ENCODE measurements at regions not wholly inside any gene's neighbourhood (a gene's known extent, or its start where the extent isn't known, plus 50 kb on each side); places are given as distances from the start of the nearest gene placed in this dataset.
A peak's percentile ranks its signal among the peaks of the same experiment; 100 is the strongest.
"Not testable (repeated sequence)": the region's sequence is repeated elsewhere in the genome, so short reads cannot be mapped to it uniquely, and the experiment has no call there.

DNA sequence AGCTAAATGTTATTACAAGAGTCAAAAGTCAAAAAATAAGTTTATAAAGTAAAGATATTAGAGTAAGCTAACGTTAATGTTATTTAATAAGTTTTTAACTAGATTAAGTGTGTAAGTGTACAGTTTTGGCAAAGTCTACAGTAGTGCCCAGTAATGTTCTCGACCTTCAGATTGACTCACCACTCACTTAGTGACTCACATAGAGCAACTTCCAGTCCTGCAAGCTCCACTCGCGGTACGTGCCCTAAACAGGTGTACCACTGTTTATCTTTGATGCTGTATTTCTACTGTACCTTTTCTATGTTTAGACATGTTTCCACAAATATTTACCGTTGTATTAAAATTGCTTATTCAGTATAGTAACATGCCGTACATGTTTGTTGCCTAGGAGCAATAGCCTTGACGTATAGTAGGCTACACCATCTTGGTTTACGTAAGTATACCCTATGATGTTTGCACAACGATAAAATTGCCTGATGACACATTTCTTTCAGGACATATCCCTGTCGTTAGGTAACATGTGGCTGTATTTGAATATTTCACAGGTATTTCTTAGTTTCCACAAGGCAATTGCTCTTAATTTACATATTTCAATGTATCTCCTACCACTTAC, 1641.9 kb upstream of the PIK3C3 start:
- no peak for DNase-seq

GRCh38 chr18:40307627-40308026, 1647.4 kb upstream of the PIK3C3 start:
- DNase-seq: no peak

GRCh38 chr18:40296717-40297413, 1658.2 kb upstream of the PIK3C3 start:
- no peak for DNase-seq

- peak in 1 of 2 experiments; percentile 25 for DNase-seq
Observed at GRCh38 chr18:40292985-40293710, 1661.9 kb upstream of the PIK3C3 start.

- DNase-seq: no peak
Observed at GRCh38 chr18:40283560-40283959, 1671.5 kb upstream of the PIK3C3 start.

DNA sequence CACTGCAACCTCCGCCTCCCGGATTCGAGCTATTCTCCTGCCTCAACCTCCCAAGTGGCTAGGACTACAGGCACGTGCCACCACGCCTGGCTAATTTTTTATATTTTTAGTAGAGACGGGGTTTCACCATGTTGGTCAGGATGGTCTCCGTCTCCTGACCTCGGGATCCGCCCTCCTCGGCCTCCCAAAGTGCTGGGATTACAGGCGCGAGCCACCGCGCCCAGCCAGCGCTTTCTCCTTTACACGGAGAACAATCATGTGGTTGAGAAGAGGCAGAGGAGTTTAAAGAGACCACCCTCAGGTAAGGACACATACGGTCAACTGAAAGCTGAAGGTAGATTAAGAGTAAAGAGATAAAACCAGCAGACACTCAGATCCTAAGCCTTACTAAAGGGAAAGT, 1673.7 kb upstream of the PIK3C3 start:
- not testable (repeated sequence) for DNase-seq

DNA sequence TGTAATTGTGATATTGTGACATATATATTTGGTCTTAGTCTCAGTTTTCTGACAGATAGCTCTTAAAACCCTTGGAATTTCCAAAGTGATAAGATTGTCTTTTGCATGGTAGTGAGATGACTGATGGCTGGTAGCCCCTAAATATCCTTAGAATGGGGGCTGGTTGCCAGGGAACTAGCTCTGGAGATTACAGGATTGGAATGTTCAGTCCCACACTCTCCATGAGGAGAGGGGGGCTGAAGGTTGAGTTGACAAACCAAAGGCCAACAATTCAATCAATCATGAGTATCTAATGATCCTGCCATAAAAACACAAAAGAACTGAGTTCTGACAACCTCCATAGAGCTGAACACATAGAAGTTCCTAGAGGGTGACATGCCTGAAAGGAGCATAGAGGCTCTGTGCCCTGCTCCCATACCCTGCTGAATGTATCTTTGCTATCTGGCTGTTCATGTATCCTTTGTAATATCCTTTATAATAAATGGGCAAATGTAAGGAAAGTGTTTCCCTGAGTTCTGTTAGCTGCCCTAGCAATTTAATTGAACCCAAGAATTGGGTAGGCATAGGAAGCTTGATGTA, 1680.3 kb upstream of the PIK3C3 start:
- DNase-seq: no peak

- DNase-seq: no peak
Observed at GRCh38 chr18:40272630-40273231, 1682.3 kb upstream of the PIK3C3 start.

DNA sequence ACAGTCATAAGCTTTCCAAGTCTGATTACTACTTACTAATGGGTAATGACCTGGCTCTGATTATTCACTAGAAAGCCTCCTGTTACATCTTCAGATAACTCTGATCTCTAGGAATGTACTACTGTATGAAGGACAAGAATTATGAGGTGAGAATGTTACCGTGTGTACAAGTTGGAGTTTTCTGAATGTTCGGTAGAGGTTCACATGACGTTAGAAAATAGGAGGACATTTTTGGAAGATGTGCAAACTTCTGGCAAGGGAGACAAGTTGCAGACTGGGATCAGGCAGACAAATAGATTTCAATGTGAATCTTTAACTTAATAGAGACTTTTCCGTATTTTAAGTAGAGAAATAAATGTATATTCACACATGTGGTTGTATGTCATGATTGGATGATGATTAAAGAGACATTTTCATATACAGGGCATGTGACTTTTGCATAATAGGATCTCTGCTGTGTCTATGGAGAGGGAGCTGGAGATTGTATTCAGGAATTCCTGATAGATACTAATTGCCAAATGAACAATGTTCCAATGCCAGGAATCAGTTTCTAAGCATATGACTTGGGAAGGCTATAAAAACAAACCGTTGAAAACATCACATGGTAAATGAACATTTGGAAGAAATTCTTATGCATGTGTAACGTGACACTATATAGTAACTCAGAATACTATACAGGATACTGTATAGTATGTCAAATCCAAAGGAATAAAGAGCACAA, 1695.8 kb upstream of the PIK3C3 start:
- no peak for DNase-seq

GRCh38 chr18:40258311-40258710, 1696.7 kb upstream of the PIK3C3 start:
- no peak for DNase-seq

DNA sequence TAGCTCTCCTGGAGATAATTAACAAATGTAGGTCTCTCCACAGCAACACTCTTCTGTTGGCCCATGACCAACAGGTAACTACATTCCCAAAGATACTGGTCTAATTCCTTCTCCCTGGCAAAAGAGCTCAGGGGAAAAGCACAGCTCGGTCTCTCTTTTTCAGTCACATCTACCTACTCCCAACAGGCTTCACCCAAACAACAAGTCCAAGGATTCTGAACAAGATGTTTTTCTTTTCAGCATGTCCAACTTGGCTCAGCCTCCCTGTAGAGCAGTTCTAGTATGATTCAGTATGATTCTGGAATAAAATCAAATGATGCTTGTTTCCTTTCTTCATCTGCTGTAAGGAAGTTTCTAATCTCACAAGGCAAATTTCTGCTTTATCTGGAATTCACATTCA, 1704.8 kb upstream of the PIK3C3 start:
- no peak for DNase-seq

GRCh38 chr18:40249390-40250080, 1705.5 kb upstream of the PIK3C3 start:
- peak; percentile 0 to 35 for DNase-seq

- not testable (repeated sequence) for DNase-seq
Observed at GRCh38 chr18:40245612-40246011, 1709.4 kb upstream of the PIK3C3 start.

- no peak for DNase-seq
Observed at GRCh38 chr18:40243607-40244006, 1711.4 kb upstream of the PIK3C3 start.

DNA sequence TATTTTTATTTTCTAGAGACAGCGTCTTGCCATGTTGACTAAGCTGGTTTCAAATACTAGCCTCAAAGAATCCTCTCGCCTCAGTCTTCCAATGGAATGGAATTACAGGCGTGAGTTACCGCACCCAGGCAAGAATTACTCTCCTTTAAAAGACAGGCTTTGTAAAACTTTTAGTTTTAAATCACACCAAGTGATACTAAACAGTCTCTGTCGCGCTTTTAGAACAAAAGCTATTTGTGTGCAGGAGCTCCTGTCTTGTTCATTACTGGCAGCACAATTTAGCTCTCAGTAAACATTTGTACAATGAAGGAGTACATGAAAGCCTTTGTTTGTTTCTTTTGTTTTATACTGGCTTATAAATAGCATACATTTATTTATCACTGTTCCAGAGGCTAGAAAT, 1719.2 kb upstream of the PIK3C3 start:
- no peak for DNase-seq

DNA sequence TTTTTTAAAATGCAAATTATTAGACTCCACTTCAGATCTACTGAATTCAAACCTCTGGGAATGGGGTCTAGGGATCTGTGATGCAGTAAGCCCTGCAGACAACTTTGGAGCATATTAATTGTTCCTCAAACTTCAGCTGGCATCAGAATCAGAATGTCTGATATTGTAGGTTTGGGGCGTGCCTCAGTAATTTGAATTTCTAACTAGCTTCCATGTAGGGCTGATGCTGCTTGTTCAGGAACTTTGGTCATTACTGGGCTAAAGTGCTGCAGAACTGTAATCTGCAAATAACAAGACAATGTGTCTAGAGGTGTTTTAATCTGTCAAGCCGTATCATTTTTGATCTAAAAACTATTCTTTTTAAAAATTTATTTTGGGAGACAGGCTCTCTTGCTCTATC, 1719.7 kb upstream of the PIK3C3 start:
- DNase-seq: no peak

GRCh38 chr18:40233931-40234616, 1721.0 kb upstream of the PIK3C3 start:
- DNase-seq: no peak

DNA sequence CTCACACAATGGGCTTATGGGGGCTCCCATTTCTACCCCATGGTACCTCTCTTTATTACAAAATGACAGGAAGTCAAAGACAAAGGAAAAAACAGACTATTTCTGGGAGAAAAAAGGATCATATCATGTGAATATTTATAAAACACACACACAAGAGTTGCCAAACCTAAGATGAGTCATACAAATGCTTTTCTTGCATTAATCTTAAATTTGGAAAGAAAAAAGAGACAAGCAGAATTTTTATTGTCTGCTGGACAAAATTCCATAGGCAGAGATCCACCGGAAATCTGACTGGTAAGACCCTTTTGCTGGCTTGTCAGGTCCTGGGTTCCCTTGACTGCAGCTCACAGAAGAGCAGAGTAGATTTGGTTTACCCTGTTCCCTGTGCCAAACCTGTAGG, 1732.3 kb upstream of the PIK3C3 start:
- no peak for DNase-seq

GRCh38 chr18:40216856-40217255, 1738.2 kb upstream of the PIK3C3 start:
- DNase-seq: no peak

DNA sequence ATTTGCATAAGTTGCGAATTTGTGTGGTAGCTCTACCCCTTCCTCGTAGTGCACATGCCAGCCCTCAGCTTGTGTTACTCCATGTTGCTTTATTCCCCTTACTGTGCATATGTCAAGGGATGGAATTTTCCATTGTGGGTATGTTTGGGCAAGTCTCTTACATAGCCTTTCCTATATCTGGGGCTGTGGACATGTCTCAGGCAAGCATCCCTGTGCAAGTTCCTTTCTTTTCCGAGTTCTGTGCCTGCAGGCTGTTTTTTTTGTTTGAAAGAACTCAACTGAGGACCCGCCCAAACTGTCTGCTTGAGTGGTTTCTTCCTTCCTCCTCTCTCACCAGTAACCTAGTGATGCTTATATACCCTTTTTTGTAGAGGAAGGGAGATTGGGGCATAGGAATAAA, 1739.1 kb upstream of the PIK3C3 start:
- no peak for DNase-seq

GRCh38 chr18:40210696-40211095, 1744.3 kb upstream of the PIK3C3 start:
- DNase-seq: no peak
